ENCODE measurements at regions not wholly inside any gene's neighbourhood (a gene's known extent, or its start where the extent isn't known, plus 50 kb on each side); places are given as distances from the start of the nearest gene placed in this dataset.
A peak's percentile ranks its signal among the peaks of the same experiment; 100 is the strongest.
"Not testable (repeated sequence)": the region's sequence is repeated elsewhere in the genome, so short reads cannot be mapped to it uniquely, and the experiment has no call there.

DNA sequence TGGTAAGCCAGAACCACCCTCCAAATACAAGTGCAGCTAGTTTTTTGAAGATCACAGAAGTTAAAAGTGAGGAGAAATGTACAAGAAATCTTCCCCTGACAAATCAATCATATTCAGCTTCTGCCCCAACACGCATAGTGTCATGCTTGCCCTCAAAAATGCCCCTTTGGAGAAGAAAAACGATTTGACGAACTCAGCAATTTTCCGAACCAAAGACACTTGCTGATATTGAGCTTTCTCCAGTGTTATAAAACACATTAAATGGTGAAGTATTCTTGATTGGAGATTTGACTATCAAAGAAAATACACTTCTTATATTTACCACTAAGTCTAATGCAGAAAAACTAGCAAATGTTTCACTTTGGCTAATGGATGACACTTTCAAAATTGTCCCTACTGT, 195.5 kb downstream of the ETV1 start:
- DNase-seq (ENCODE audit: low read depth) = no peak

DNA sequence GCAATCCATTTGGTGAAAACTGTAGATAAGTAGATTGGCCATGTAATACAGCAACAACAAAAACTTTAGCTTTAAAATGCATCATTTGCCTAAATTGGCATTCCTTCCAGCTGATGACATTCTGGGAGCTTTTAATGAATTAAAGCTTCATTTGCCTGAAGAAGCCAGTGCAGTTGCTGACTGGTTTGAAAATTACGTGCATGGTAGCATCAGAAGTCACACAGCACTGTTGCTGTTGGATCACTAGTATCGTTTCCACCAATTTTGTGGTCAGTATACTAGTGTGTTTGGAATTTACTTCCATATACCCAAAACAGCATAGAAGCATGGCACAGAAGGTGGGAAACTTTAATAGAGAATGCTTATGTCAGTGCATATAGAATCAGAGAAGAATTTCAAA, 194.9 kb downstream of the ETV1 start:
- no peak for DNase-seq (ENCODE audit: low read depth)

DNA sequence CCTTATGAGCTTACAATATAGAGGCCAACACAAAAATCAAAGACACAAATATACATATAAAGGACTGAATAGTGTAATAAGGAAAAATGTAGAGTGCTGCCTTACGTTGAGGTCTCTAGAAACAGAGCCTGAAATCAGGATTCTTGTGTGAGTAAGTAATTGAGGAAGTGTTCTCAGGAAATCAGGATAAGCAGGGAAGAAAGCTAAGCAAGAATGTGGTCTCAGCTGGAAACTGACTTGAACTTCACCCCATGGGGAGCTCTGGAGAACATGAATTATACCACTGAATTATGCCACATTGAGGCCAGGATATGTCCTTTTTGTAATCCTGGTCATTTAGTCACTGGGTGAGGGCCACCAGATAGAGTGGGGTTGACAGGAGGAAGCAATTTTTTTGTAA, 191.9 kb downstream of the ETV1 start:
- no peak for DNase-seq (ENCODE audit: low read depth)

DNA sequence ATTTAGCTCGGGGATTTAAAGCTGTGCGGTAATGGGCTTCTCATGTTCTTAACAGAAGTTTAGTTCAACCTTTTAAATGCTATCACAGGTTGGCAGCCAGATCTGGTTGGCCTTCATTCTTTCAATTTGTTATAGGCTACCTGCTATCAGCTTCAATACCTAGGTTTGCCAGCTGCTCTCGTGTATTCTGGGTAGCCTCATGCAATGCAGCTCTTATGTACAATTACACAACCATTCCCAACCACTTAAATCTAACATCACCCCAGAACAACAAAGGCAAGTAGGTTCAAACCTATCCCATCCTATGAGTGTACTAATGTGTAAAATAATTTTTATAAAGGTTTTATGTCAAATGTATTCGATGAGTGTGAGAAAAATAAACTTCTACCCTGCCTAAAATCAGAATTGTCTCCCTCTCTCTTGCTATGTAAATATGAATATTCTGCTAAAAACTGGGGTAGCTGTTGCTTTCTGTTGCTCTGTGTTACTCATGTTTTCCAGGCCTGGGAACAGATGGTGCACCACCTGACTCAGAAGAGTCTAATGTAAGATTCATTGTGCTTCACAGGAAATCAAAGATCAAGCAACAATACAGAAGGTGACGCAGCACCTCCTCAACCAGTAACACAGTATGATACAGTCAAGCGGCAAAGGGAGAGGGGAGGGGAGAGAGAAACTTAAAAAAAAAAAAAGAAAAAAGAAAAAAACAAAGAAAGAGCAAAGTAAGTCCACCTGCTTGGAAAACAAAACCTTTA, 188.6 kb downstream of the ETV1 start:
- DNase-seq (ENCODE audit: low read depth) = peak; percentile 18

GRCh38 chr7:13801669-13802068, 187.8 kb downstream of the ETV1 start:
- no peak for DNase-seq (ENCODE audit: low read depth)

- DNase-seq (ENCODE audit: low read depth) = no peak
These were observed 186.8 kb downstream of the ETV1 start for GRCh38 chr7:13802651-13803050.

GRCh38 chr7:13803134-13803533, 186.3 kb downstream of the ETV1 start:
- no peak for DNase-seq (ENCODE audit: low read depth)

GRCh38 chr7:13806089-13806867, 183.2 kb downstream of the ETV1 start:
- DNase-seq (ENCODE audit: low read depth) = not testable (repeated sequence)

- DNase-seq (ENCODE audit: low read depth) = not testable (repeated sequence)
These were observed 172.2 kb downstream of the ETV1 start for GRCh38 chr7:13817230-13817629.

DNA sequence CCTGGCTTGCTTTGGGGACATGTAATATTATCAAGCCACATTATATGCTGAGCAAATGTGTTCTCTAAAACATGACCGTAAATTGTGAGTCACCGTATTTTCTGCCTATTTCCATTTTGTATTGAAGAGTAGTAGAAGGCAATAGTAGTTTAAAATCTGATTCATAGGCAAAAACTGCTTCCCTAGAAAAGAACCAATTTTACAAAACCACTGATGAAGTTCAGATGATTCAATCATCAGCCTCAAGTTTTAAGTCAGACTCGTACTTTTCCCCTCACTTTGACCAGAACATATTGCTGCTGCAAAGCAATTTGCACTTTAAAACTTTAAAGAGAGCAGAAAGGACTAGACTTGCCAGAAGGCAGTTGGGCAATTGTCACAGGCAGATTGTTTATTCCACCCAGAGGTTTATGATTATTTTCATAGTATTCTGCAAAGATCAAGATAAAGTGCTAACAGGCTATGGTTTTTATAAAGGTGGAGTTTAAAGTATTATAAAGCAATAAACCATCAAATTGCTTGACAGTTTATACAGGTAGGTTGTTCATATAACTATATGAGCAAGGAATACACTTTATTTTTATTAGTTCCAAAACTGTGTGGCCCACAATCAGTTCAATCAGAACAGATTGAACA, 168.2 kb downstream of the ETV1 start:
- no peak for DNase-seq (ENCODE audit: low read depth)

DNA sequence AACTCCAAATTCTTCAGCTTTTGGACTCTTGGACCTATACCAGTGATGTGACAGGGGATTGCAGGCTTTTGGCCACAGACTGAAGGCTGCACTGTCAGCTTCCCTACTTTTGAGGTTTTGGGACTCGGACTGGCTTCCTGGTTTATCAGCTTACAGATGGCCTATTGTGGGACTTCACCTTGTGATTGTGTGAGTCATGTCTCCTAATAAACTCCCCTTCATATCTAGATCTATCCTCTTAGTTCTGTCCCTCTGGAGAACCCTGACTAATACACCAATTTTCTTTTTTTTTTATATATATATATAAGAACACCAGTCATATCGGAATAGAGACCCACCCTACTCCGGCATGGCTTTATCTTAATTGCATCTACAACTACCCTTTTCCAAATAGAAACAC, 166.8 kb downstream of the ETV1 start:
- no peak for DNase-seq (ENCODE audit: low read depth)

DNA sequence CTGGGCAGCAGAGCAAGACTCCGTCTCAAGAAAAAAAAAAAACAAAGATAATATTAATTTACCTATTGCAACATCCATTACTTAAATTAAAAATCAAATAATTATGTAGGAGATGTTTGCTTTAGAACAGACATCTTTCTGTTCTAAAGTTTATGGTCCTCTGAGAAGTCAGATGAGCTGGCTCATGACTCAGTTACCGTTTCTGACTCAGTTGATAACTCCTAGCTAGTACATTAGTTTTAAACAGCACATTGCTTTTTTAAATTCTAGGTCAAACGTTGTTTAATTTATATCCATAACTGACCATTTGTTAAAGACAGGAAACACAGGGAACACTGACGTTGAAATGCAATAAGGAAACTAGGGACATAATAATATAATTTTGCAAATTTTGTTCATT, 162.7 kb downstream of the ETV1 start:
- no peak for DNase-seq (ENCODE audit: low read depth)

DNA sequence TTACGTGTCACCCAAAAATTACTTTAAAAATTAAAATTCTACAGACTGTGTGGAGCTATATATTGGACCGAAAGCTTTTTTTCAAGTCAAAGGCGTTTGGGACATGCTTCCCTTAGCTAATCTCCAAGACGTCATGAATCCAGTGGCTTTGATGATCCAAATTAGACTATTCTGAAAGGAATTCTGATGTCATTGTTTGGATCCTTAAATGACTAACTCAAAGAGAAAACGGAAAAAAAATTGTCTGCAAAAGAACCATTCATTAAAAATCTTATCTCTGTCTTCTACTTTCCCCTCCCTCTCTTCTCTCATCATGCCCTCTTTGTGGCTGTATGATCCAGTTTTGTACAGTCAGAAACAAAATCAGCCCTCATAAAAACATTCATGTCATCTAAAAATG, 161.8 kb downstream of the ETV1 start:
- DNase-seq (ENCODE audit: low read depth) = no peak

DNA sequence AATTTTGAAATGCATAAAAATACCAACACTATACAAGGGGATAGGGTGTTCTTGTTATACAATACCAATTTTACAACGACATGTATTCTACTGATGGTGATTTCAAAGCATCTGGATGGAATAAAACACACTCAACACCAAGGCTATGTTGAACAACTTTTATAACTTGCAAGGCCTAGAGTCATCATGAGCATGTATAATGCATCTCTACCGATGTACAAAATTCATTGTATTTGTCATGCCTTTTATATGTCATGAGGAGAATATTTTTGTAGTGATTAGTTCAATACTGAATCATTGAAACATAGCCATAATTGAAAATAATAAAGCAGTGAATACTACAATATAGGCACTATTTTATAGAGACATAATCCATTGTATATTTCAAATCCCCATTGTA, 160.2 kb downstream of the ETV1 start:
- DNase-seq (ENCODE audit: low read depth) = no peak

GRCh38 chr7:13829914-13830900, 159.3 kb downstream of the ETV1 start:
- peak; percentile 39 for DNase-seq (ENCODE audit: low read depth)

GRCh38 chr7:13832346-13832745, 157.1 kb downstream of the ETV1 start:
- DNase-seq (ENCODE audit: low read depth) = no peak

DNA sequence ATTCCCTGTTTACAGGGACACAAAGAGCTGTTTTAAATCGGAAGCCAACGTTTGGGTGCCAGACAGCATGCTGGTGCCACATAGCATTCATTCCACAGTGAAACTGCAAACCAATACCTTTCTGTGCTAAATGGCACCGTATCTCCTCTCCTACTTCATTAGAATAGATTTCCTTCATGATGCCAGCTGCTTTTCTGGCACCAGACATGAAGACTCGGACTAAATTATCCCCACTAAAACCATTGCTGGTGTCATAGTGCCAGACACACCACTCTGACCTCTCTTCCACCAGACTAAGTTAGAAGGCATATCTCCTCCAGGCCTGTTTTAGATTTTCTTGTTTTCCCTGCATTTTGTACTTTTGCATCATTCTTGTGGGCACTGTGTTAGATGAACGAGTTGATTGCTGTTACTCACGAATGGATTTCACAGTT, 155.1 kb downstream of the ETV1 start:
- no peak for DNase-seq (ENCODE audit: low read depth)

DNA sequence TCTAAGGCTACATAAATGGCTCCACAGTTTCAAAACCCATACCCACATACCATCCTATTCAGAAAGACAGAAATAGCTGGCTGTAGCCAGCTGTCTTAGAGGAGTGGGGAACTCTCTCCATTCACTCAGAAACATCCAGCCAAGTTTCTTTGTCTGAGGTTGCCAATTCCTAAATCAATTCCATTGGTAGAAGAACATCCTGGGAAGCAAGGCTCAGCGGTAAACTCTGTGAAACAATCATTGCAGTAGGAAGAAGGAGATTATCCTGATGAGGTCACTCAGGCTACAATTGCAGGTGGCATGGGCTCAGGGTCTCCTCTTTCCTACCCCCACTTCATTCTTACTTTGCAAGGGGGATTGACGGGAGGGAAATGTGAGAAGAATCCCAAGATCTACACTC, 154.0 kb downstream of the ETV1 start:
- no peak for DNase-seq (ENCODE audit: low read depth)

GRCh38 chr7:13839063-13839462, 150.4 kb downstream of the ETV1 start:
- DNase-seq (ENCODE audit: low read depth) = no peak
